Upper lobe of right lung (tissue), 1 donor: ENCODE measurements at regions not wholly inside any gene's neighbourhood (a gene's known extent, or its start where the extent isn't known, plus 50 kb on each side); places are given as distances from the start of the nearest gene placed in this dataset.
A peak's percentile ranks its signal among the peaks of the same experiment; 100 is the strongest.

Source experiments
- ATAC-seq: fragments of 200-7000 bp; cut with Tn5 transposase; one replicate; pipeline ENCODE4 v1.9.1; 2020; ENCODE audit warnings: mild to moderate bottlenecking, moderate library complexity
- DNase-seq: peaks from one replicate; pipeline ENCODE4 v3.0.0-alpha.2; 2020
- H3K27ac ChIP-seq: fragments of 200-600 bp; one replicate; pipeline ENCODE4 v1.8.0; 2022
- H3K27me3 ChIP-seq: fragments of 200-600 bp; one replicate; pipeline ENCODE4 v1.8.0; 2022; ENCODE audit warnings: mild to moderate bottlenecking
- H3K36me3 ChIP-seq: fragments of 200-600 bp; one replicate; pipeline ENCODE4 v1.8.0; 2022
- H3K4me1 ChIP-seq: fragments of 200-600 bp; one replicate; pipeline ENCODE4 v1.8.0; 2022
- H3K4me3 ChIP-seq: fragments of 200-600 bp; one replicate; pipeline ENCODE4 v1.8.0; 2022; ENCODE audit warnings: mild to moderate bottlenecking
- H3K9me3 ChIP-seq: fragments of 200-600 bp; one replicate; pipeline ENCODE4 v1.8.0; 2022
- CTCF ChIP-seq: fragments of 200-600 bp; IDR thresholded peaks from one replicate; pipeline ENCODE4 v1.8.0; 2022; ENCODE audit warnings: antibody characterized with exemption
- intact Hi-C: fragments of 100-400 bp; cut with DNase I; formaldehyde crosslinking; loops from one replicate; pipeline ENCODE4 v1.11.0; 2022
- donor health status: DM: no; HTN: yes; CAD: no; lungs with severe emphysema.

GRCh38 chr17:79361221-79361734, 249.6 kb downstream of the RBFOX3 start:
- intact Hi-C loops, result no loop called here
- H3K9me3 ChIP-seq, result no peaks in the 10 kb centered on the region
- no peak for TF ChIP-seq CTCF
- DNase-seq (no peak), ATAC-seq (no peak)
- peaks cover 18% of the 10 kb centered on the region for H3K27me3 ChIP-seq
- H3K36me3 ChIP-seq, result no peaks in the 10 kb centered on the region
- H3K4me3 ChIP-seq, result no peak overlapping the region
- H3K4me1 ChIP-seq, result no peaks in the 10 kb centered on the region
- H3K27ac ChIP-seq, result no peak overlapping the region

GRCh38 chr17:79360196-79360595, 250.7 kb downstream of the RBFOX3 start:
- no peaks in the 10 kb centered on the region for H3K36me3 ChIP-seq
- no peaks in the 10 kb centered on the region for H3K4me1 ChIP-seq
- no peaks in the 10 kb centered on the region for H3K9me3 ChIP-seq
- no peak overlapping the region for H3K4me3 ChIP-seq
- no peak for ATAC-seq
- DNase-seq, result no peak
- no peak overlapping the region for H3K27ac ChIP-seq
- peaks cover 12% of the 10 kb centered on the region for H3K27me3 ChIP-seq
- no peak for TF ChIP-seq CTCF
- intact Hi-C loops, result no loop called here

GRCh38 chr17:79356839-79357447, 253.9 kb downstream of the RBFOX3 start:
- no peak overlapping the region for H3K4me3 ChIP-seq
- H3K36me3 ChIP-seq, result no peaks in the 10 kb centered on the region
- no peaks in the 10 kb centered on the region for H3K4me1 ChIP-seq
- ATAC-seq, result peak; percentile 44
- no peak for TF ChIP-seq CTCF
- H3K27me3 ChIP-seq, result peaks cover 10% of the 10 kb centered on the region
- DNase-seq, result no peak
- H3K27ac ChIP-seq, result no peak overlapping the region
- no peaks in the 10 kb centered on the region for H3K9me3 ChIP-seq
- intact Hi-C loops, result no loop called here

- H3K27me3 ChIP-seq, result peaks cover 10% of the 10 kb centered on the region
- no peaks in the 10 kb centered on the region for H3K9me3 ChIP-seq
- no peak for TF ChIP-seq CTCF
- intact Hi-C loops, result no loop called here
- no peak overlapping the region for H3K4me3 ChIP-seq
- no peak overlapping the region for H3K27ac ChIP-seq
- no peaks in the 10 kb centered on the region for H3K4me1 ChIP-seq
- no peak for DNase-seq
- H3K36me3 ChIP-seq, result no peaks in the 10 kb centered on the region
- no peak for ATAC-seq
Measured at GRCh38 chr17:79355165-79355564, 255.7 kb downstream of the RBFOX3 start.

GRCh38 chr17:79354173-79354820, 256.6 kb downstream of the RBFOX3 start:
- peaks cover 10% of the 10 kb centered on the region for H3K27me3 ChIP-seq
- ATAC-seq (no peak), DNase-seq (no peak)
- H3K36me3 ChIP-seq, result no peaks in the 10 kb centered on the region
- TF ChIP-seq CTCF, result no peak
- no peaks in the 10 kb centered on the region for H3K4me1 ChIP-seq
- H3K4me3 ChIP-seq, result no peak overlapping the region
- intact Hi-C loops, result no loop called here
- no peaks in the 10 kb centered on the region for H3K9me3 ChIP-seq
- H3K27ac ChIP-seq, result no peak overlapping the region
